DMS53 (cell line): ENCODE measurements at regions not wholly inside any gene's neighbourhood (a gene's known extent, or its start where the extent isn't known, plus 50 kb on each side); places are given as distances from the start of the nearest gene placed in this dataset.

Source experiments
- DNase-seq: peaks from one replicate; lab custom pipeline; 2025; lab: John Stamatoyannopoulos, UW

GRCh38 chr22:49153921-49154320, 673.8 kb downstream of the BRD1 start:
- DNase-seq = no peak

- DNase-seq = no peak
These were observed 674.5 kb downstream of the BRD1 start for GRCh38 chr22:49152939-49153770.

GRCh38 chr22:49152127-49152938, 675.3 kb downstream of the BRD1 start:
- no peak for DNase-seq

GRCh38 chr22:49151256-49152126, 676.2 kb downstream of the BRD1 start:
- no peak for DNase-seq

- DNase-seq = no peak
These were observed 676.9 kb downstream of the BRD1 start for GRCh38 chr22:49150801-49151221.

- no peak for DNase-seq
These were observed 677.7 kb downstream of the BRD1 start for GRCh38 chr22:49149721-49150608.

GRCh38 chr22:49148895-49149418, 678.7 kb downstream of the BRD1 start:
- no peak for DNase-seq

GRCh38 chr22:49147617-49148175, 680.0 kb downstream of the BRD1 start:
- no peak for DNase-seq

GRCh38 chr22:49147171-49147570, 680.5 kb downstream of the BRD1 start:
- DNase-seq = no peak

- DNase-seq = no peak
These were observed 681.2 kb downstream of the BRD1 start for GRCh38 chr22:49146511-49146910.

GRCh38 chr22:49143812-49144211, 683.9 kb downstream of the BRD1 start:
- no peak for DNase-seq

GRCh38 chr22:49142891-49143290, 684.8 kb downstream of the BRD1 start:
- DNase-seq = no peak

- DNase-seq = no peak
These were observed 685.4 kb downstream of the BRD1 start for GRCh38 chr22:49142296-49142695.

- DNase-seq = no peak
These were observed 685.9 kb downstream of the BRD1 start for GRCh38 chr22:49141761-49142160.

GRCh38 chr22:49140911-49141665, 686.6 kb downstream of the BRD1 start:
- DNase-seq = no peak

- no peak for DNase-seq
These were observed 688.1 kb downstream of the BRD1 start for GRCh38 chr22:49139492-49140151.

- DNase-seq = no peak
These were observed 689.4 kb downstream of the BRD1 start for GRCh38 chr22:49138250-49138790.

GRCh38 chr22:49137206-49137840, 690.4 kb downstream of the BRD1 start:
- DNase-seq = no peak

- no peak for DNase-seq
These were observed 690.9 kb downstream of the BRD1 start for GRCh38 chr22:49136816-49137180.
